ENCODE measurements at regions not wholly inside any gene's neighbourhood (a gene's known extent, or its start where the extent isn't known, plus 50 kb on each side); places are given as distances from the start of the nearest gene placed in this dataset.

GRCh38 chr1:3989465-3989864 is 89.4 kb upstream of the C1orf174 start:
- TF ChIP-seq POLR2A (IDR thresholded peaks at IDR 0.05; ENCODE audit: low read length), result no peak
- TF ChIP-seq GATA1 (IDR thresholded peaks at IDR 0.05; ENCODE audit: low read depth, low read length), result no peak

All from erythroblast (primary cell).